Type B pancreatic cell (in vitro differentiated cells): ENCODE measurements at regions not wholly inside any gene's neighbourhood (a gene's known extent, or its start where the extent isn't known, plus 50 kb on each side); places are given as distances from the start of the nearest gene placed in this dataset.

Experiments used
- DNase-seq: peaks from one replicate; pipeline ENCODE4 v3.0.0; 2021; ENCODE audit warnings: mixed read lengths; ENCODE audit not compliant: unreplicated experiment; ENCODE audit errors: extremely low spot score
- H3K27ac Mint-ChIP-seq: 2 replicates; pipeline ENCODE4 v1.8.0; 2021; ENCODE audit warnings: mild to moderate bottlenecking, mixed read lengths
- H3K27me3 Mint-ChIP-seq: 2 replicates; pipeline ENCODE4 v1.8.0; 2021; ENCODE audit warnings: mixed read lengths
- H3K36me3 Mint-ChIP-seq: 2 replicates; pipeline ENCODE4 v1.8.0; 2021; ENCODE audit warnings: mixed read lengths
- H3K4me1 Mint-ChIP-seq: one replicate; pipeline ENCODE4 v1.8.0; 2021; ENCODE audit warnings: mixed read lengths; ENCODE audit not compliant: unreplicated experiment
- H3K4me3 Mint-ChIP-seq: 2 replicates; pipeline ENCODE4 v1.8.0; 2021; ENCODE audit warnings: mild to moderate bottlenecking, mixed read lengths
- H3K9me3 Mint-ChIP-seq: 2 replicates; pipeline ENCODE4 v1.8.0; 2021; ENCODE audit warnings: mixed read lengths
- CTCF ChIP-seq: fragments of 200-600 bp; sonication (generic); conservative IDR thresholded peaks from 2 replicates; pipeline ENCODE4 v1.5.0; 2021; ENCODE audit warnings: antibody characterized with exemption, mild to moderate bottlenecking

DNA sequence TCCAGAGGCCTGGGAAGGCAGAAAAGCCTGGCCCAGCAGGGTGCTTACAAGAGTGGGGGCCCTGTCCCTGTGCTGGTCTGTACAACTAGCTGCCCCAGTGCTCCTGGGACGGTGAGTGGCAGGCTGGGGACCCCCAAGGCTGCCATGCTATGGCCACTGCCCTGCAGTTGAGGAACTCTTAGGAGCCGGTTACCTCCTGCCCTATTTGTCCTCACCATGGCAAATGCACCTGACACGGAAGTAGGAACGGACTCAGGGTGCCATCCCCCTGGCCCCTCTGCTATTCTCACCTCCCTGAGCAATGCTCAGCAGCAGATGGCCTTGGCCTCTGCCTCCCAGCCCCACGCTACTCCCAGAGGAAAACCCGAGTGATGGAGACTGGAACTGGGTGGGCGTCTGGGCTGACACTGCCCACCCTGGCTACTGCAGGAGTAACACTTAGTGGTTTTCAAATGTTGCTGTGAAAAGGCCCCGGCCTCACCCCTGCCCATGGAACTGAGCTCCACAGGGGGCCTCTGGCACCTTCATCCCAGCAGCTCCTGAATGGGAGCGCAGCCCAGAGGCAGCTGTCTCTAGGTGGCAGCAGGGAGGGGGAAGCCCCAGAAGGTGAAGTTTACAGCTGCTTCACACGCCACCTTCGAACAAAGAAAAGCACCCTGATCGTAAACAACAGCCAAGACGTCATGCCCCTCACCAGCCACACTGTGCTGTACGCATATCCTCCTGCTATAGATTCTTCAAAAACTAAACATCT is 105.3 kb downstream of the CTTN start:
- H3K4me1 Mint-ChIP-seq: peaks cover 15% of the 10 kb centered on the region
- peak overlapping the region; percentile 60 for H3K27ac Mint-ChIP-seq
- no peaks in the 10 kb centered on the region for H3K36me3 Mint-ChIP-seq
- no peaks in the 10 kb centered on the region for H3K9me3 Mint-ChIP-seq
- no peak for DNase-seq
- no peak overlapping the region for H3K4me3 Mint-ChIP-seq
- H3K27me3 Mint-ChIP-seq: no peaks in the 10 kb centered on the region
- TF ChIP-seq CTCF: peak; percentile 29

DNA sequence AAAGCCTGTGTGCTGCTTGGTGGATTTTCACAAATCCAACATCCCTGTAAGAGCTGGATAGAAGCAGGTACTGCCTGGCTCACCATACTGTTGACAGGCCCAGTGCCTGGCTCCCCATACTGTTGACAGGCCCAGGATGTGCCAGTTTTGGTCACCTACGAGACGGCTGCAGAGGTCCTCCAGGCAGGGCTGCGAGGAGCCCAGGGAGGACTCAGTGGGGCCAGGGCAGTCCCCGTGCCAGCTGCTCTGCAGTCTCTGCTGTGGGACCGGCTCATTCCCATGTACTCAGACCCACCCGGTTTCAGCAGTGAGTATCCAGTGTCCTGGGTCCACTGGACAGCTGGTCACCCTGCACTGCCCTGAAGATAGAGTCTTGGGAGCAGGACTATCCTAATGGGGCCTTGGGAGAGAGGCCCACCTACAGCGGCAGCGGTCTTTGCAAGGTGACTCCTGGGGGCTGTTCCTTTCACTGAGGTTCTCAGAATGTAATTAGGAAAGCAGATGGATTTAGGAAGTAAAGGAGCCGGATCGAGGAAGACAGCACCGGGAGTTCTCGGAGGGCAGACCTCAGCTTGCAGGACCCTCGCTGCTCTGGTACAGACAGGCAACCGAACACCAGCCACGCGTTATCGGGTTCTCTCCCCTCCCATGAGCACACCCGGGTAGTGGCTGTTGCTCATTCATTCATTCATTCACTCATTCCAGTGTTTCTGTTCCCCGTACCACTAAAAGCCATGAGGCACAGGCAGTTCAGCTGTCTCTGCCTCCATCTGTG is 106.1 kb downstream of the CTTN start:
- Mint-ChIP-seq H3K9me3 (no peaks in the 10 kb centered on the region), H3K36me3 (no peaks in the 10 kb centered on the region), H3K27ac (peak overlapping the region; percentile 60), H3K27me3 (no peaks in the 10 kb centered on the region), H3K4me1 (peaks cover 15% of the 10 kb centered on the region), H3K4me3 (no peak overlapping the region)
- peak; percentile 7 for TF ChIP-seq CTCF
- DNase-seq: no peak

DNA sequence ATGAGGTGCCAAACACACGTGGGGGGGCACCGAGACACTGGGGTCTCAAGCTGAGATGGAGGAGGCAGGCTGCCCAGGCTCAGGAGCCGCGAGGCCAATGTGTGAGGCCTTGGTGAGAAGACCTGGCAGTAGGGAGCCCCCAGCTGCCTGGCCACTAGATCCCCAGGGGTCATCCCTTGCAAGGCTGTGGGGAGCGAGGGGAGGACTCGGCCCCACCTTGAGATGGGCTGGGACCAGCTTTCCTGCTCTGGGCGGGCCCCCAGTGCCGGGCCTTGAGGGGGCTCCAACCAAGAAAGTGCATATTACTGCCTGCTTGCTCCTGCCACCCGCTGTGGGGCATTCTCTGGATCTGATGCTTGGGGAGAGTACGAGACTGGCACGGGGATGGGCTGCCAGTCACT is 107.0 kb downstream of the CTTN start:
- Mint-ChIP-seq H3K4me3 (no peak overlapping the region), H3K4me1 (peaks cover 15% of the 10 kb centered on the region)

DNA sequence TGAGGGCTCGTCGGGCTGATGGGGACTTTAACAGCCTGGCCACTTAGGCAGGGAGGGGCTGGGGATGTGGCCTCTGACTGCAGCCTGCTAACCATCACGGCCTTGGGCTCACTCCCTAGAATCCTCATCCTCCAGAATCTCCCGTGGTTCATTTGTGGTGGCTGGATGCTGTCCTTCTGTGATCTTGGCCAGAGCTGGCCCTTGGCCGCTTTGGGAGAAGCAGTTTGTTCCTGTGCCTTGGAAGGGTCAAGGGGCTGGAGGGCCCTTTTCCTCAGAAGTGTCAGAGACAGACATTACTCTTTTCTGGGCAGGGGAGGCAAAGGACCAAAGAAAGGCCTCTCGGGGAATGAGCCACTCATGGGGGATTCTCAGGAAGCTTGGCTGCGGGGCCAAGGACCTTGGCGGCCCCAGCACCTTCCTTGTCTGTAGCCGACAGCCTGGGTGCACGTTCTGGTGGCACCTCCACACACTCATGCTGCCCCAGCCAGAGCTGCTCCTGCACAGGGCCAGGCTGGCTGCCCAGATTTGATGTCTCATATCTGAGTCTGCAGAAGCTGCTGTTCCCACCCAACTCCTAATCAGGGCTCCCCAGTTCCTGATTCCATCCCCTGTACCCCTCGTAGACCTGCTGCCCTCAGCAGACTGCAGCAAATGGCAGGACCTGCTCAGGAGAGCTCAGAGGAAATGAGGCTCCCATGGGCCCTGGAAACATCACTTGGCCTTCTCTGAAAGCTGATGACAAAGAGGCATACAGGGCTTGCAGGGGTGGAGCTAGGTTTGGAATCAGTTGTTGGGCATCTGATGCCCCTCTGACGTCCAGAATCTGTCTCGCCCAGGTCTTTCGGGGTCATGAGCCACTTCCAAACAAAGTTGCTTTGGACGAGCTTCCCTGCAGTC is 107.7 kb downstream of the CTTN start:
- DNase-seq: no peak
- Mint-ChIP-seq H3K27me3 (no peaks in the 10 kb centered on the region), H3K4me3 (no peak overlapping the region), H3K36me3 (no peaks in the 10 kb centered on the region), H3K27ac (no peak overlapping the region), H3K4me1 (peaks cover 15% of the 10 kb centered on the region), H3K9me3 (no peaks in the 10 kb centered on the region)
- no peak for TF ChIP-seq CTCF

More for the DNA sequence above, 107.0 kb downstream of the CTTN start:
- no peaks in the 10 kb centered on the region for H3K27me3 Mint-ChIP-seq
- H3K9me3 Mint-ChIP-seq: no peaks in the 10 kb centered on the region
- no peak for DNase-seq
- no peaks in the 10 kb centered on the region for H3K36me3 Mint-ChIP-seq
- H3K27ac Mint-ChIP-seq: no peak overlapping the region
- TF ChIP-seq CTCF: no peak

DNA sequence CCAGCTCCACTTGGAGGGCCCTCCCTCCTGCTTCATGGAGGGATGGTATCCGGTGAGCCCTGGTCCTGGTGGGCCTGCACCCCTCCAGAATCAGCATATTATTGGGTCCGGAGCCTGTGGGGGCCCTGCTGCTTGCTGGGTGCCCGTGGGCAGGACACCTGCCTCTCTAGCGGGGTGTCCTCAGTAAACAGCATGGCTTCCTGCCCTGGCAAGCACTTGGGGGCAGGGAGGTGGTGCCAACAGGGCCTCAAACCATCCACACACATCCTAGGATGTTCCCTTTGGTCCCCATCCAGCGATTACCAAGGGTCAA is 108.3 kb downstream of the CTTN start:
- no peak for DNase-seq
- peaks cover 15% of the 10 kb centered on the region for H3K4me1 Mint-ChIP-seq
- no peak overlapping the region for H3K27ac Mint-ChIP-seq

More for the DNA sequence above, 108.3 kb downstream of the CTTN start:
- Mint-ChIP-seq H3K36me3 (no peaks in the 10 kb centered on the region), H3K4me3 (no peak overlapping the region), H3K27me3 (no peaks in the 10 kb centered on the region), H3K9me3 (no peaks in the 10 kb centered on the region)
- no peak for TF ChIP-seq CTCF
